ENCODE measurements at regions not wholly inside any gene's neighbourhood (a gene's known extent, or its start where the extent isn't known, plus 50 kb on each side); places are given as distances from the start of the nearest gene placed in this dataset.

GRCh38 chr3:84567796-84568195, 391.0 kb upstream of the CADM2 start:
- TF ChIP-seq CTCF (IDR thresholded peaks at IDR 0.05): no peak
- no peak for TF ChIP-seq POLR2A (IDR thresholded peaks at IDR 0.05)
